HG02943 (cell line): ENCODE measurements at regions not wholly inside any gene's neighbourhood (a gene's known extent, or its start where the extent isn't known, plus 50 kb on each side); places are given as distances from the start of the nearest gene placed in this dataset.
A peak's percentile ranks its signal among the peaks of the same experiment; 100 is the strongest.

Experiments used
- ATAC-seq: cut with Tn5 transposase; IDR thresholded peaks from one replicate; pipeline ENCODE4 v1.9.1; 2021; ENCODE audit warnings: mild to moderate bottlenecking, low read depth, moderate library complexity; ENCODE audit not compliant: unreplicated experiment

GRCh38 chr11:116276051-116277044, 496.4 kb downstream of the BUD13 start:
- ATAC-seq, result peak; percentile 70

DNA sequence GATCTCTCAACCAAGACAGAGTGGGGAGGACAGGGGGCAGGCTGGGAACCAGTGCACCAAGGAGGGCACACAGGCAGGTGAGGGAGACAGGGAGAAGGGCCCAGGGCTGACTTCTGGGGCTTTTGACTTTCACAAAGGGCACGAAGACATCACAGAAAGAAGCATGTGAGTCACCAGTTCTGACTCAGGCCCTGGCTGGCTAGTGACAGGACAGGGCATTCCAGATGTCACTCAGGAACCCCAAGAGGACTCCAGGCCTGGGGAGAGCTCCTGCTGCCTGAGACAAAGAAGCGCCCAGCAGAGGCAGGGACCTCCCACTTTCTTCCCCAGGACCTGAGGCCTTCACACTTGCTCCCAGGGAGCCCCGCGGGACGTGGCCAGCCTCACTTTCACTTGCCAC, 497.2 kb downstream of the BUD13 start:
- ATAC-seq, result no peak

- no peak for ATAC-seq
These were observed 498.3 kb downstream of the BUD13 start for GRCh38 chr11:116274521-116274920.

DNA sequence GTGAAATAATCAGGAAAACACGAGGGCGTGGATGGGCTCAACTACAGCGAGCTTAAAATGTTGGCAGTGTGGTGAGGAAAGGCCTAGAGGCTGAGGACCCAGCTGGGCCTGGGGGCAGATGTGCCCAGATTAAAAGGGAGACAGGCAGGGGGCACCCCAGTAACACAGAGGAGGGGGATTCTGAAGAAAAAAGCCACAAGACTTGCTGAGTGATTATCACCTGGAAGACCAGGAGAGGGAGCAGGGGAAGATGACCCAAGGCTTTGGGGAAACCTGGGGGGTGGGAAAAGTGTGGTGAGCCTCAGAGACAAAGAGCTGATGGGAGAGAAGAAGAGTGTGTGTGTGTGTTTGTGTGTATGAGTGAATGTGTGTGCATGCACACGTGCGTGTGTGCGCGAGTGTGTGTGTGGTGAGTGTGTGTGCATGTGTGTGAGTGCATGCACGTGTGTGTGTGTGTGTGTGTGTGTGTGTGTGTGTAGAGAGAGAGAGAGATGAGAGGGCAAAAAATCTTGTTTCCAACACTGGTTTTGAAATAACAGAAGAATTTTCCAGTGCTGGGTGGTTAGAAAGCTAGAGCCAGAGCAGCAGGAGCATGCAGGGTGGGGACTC, 500.5 kb downstream of the BUD13 start:
- no peak for ATAC-seq

GRCh38 chr11:116271479-116271878, 501.3 kb downstream of the BUD13 start:
- no peak for ATAC-seq

DNA sequence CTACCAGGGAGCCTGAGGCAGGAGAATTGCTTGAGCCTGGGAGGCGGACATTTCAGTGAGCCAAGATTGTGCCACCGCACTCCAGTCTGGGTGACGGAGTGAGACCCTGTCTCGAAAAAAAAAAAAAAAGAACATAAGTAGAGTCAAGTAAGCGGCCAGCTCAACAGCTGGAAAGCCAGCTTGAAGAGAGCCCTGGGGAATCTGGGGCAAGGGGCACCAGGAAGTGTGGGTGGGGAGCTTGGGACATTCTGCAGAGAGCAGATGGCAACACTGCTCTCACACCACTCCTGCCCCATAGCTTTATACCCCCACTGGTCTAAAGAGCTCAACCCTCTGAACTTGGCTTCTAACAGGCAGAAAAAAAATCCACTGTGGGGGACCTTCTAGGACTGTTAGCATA, 505.6 kb downstream of the BUD13 start:
- ATAC-seq, result no peak

DNA sequence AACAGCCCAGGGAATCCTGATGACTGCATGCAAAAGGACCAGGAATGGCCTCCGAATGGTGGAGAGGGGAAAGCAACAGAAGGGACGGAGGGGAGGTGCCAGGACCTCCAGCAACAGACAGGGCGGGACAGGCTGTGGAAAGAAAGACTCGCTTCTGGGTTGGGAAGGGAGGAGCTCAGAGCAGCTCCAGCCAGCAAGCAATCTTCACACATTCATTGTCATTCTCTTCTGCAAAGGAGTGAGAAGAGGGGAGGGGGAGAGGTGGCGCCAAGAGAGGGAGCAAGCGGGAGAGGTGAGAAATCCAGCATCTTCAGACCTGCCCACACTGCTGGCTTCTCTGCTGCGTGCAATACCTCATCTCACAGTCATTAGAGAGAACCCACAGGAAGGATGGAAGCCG, 509.0 kb downstream of the BUD13 start:
- ATAC-seq, result no peak

GRCh38 chr11:116263019-116263418, 509.8 kb downstream of the BUD13 start:
- ATAC-seq, result no peak

- ATAC-seq, result no peak
These were observed 510.4 kb downstream of the BUD13 start for GRCh38 chr11:116262370-116262769.

DNA sequence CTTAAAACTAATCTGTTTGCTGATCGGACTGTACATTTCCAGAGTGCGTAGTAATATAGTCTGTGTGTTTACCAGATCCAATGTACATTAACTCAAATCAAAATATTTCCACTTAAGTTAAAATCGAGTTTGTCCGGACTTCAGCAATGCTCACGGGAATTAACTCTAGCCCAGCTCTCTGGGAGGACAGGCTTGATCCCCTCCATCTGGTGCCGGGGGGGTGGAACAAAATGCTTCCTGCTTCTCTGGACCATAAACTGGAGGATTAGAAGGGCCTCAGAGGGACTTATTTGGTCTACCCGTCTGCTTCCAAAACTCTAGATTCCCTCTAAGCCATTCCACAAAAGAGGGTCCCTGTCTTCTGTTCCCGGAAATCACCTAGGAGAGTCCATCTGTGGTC, 511.2 kb downstream of the BUD13 start:
- no peak for ATAC-seq

DNA sequence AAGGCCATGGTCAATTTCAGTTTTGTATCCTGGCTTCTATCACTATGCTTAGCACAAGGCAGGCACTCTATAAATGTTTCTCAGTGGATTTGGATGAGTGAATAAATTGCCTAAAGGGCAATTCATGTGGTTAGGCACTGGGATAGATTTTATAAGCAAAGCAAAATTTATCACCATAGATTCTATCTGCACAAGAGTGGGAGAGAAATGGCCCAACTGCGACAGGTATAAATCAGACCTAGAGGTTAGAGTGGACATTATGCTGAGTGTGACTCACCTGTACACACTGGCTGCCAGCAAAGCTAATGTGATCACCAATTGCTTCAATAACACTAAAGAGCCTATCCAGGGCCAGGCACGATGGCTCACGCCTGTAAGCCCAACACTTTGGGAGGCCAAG, 514.0 kb downstream of the BUD13 start:
- no peak for ATAC-seq

- ATAC-seq, result no peak
These were observed 514.9 kb downstream of the BUD13 start for GRCh38 chr11:116257883-116258282.

GRCh38 chr11:116257092-116257491, 515.7 kb downstream of the BUD13 start:
- ATAC-seq, result no peak

DNA sequence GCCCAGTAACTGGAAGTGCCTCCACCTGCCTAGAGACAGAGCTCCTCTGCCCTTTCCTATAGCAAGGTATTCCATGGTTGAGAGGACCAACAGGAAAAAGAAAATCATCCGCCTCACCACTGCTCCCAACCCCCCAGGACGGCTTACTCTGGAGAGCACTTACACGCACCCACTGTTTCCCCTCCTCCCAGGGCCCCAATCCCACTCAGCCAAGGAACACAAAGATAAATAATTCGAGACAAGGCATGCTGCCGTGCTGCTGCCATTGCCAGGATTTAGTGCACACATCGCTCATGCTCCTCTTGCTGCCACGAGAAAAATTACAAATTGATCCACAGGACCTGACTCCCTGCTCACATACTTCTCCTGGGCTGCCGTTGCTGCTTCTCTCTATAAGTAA, 516.6 kb downstream of the BUD13 start:
- no peak for ATAC-seq

DNA sequence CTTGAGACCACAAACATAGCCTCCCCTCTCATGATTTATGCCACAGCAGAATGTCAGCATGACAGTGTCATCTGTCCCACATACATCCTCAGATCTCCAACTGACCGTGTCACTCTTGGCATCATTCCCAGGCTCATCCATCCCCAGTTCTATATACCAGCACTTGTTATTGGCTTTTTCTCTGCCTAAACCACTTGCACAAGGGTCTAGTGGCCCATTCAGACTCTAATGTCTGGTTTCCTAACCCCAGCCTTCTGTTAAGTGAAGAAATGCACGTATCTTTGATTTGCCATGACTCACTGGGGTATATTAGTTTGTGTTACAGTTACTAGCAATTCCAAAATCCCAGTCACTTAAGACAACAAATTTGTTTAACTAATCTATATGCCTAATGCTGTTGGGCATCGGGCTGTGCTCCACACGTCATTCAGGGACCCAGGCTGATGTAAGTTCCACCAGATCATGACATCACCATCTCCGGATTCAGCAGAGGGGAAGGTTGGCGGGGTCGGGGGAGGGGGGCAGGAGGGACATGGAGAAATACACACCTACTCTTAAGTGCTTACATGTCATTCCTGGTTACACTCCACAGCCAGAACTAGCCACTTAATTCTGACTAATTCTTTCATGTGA, 517.4 kb downstream of the BUD13 start:
- ATAC-seq, result no peak

DNA sequence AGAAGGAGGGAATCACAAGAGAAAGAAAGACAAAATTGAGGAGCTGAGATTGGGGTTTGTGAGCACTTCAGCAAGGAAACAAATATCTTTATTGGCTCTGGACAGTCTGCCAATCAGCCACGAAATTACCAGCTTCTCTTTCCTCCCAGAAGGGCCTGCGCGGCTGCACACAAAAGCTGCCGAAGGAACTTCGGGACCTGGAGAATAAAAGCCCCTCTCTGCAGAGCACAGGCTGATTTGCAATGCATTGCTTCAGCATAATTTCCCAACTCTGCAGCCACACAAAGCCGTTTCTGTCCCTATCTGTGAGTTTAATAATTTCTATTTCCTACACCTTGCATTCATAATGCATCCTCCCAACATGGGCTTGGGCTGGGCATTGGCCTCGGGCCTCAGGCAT, 522.6 kb downstream of the BUD13 start:
- ATAC-seq, result no peak

GRCh38 chr11:116249561-116249960, 523.2 kb downstream of the BUD13 start:
- no peak for ATAC-seq

DNA sequence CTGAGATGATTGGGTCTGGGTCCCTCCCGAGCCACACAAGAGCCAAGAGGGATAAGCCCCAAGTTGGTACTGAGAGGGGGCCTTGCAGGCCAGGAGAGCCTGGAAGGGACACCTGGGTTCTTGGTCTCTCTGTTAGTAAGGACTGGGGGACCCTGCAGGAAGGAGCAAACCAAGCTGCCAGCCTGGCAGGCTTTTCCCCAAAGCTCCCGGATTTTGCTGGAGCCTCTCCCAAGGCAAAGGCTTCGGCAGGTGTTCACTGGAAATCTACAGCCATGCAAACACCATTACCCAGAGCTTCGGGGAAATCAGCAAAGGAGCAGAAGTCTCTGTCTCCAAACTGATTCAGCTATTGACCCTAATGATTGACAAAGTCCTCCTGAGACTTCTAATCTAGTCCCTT, 527.9 kb downstream of the BUD13 start:
- ATAC-seq, result no peak

DNA sequence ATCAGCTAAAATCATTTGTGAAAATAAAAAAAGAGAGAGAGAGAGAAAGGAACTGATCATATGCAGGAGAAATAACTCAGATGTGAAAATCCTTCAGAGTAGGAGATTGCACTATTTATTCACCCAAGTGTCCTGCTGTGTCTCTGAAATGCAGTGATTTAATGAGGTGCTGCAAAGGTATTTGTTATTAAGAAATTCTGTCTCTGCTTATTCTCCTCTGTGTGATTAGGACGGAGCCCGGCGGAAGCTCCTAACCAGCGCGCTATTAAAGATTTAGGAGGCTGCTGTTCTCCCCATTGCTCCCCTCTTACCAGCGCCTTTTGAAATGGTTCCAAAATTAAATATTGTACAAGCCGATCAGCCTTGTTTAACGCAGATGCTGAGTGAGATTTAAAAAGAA, 528.3 kb downstream of the BUD13 start:
- ATAC-seq, result no peak

DNA sequence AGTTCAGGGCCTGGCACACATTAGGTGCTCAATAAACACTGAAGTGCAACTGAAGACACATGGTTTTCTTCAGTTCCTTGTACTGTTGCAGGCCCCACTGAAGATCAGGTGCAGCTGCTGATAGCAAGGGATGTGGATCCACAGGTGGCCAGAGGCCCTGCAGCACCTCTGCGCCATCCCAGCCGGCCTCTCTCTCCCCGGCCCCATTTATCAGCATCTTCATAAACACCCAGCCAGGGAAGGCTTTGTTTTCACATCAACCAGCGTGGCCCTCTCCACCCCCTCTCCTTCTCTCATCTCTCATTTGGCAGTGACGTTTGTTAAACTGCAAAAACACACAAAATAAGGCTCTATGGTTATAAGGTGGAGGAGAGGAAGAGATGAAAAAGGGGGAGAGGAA, 528.8 kb downstream of the BUD13 start:
- ATAC-seq, result no peak

DNA sequence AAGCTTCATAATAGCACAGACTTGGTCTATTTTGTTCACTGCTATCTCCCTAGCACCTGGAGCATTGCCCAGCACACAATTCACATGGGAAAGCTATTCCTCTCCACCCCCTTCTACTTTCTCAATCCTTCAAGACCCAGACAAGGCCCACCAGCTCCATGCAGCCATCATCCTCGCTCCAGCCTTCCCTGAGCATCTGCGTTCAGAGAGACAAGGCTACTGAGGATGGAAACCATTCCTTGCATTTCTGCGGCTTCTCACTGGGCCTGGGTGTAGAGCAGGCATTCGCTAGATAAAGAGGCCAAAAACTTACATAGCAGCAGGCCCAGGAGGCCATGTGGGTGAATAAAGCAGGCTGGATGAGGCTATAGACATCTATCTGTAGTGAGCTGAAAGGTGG, 530.8 kb downstream of the BUD13 start:
- no peak for ATAC-seq
